ENCODE measurements at regions not wholly inside any gene's neighbourhood (a gene's known extent, or its start where the extent isn't known, plus 50 kb on each side); places are given as distances from the start of the nearest gene placed in this dataset.

DNA sequence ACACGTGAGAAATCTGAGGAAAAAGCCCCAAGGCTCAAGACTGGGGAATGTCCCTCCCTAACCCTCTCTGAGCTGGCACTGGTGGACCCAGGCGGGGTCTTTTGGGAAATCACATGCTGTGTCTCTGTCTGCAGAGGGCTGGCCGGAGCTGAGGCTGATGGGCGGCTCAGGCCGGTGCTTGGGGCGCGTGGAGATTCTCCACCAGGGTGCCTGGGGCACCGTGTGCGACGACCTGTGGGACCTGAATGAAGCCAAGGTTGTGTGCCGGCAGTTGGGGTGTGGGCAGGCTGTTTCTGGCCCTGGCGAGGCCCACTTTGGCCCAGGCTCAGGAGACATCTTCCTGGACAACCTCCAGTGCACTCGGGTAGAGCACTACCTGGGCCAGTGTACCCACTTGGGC, 65.7 kb downstream of the CUZD1 start:
- TF ChIP-seq BHLHE40 (IDR thresholded peaks at IDR 0.05; ENCODE audit: low read depth, low read length) (no peak), CTCF (conservative IDR thresholded peaks at IDR 0.05; ENCODE audit: low read depth, low read length) (no peak), POLR2A (IDR thresholded peaks at IDR 0.05; ENCODE audit: low read depth, low read length) (no peak), MAZ (IDR thresholded peaks at IDR 0.05; ENCODE audit: borderline replicate concordance, low read depth, low read length) (no peak), ELK1 (IDR thresholded peaks at IDR 0.05; ENCODE audit: borderline replicate concordance, low read depth, low read length) (no peak), RCOR1 (IDR thresholded peaks at IDR 0.05; ENCODE audit: insufficient replicate concordance, low read length) (no peak), RAD21 (IDR thresholded peaks at IDR 0.05; ENCODE audit: low read length) (no peak), SMC3 (IDR thresholded peaks at IDR 0.05; ENCODE audit: low read depth, low read length) (no peak)
- TF ChIP-seq, protein P1, sequence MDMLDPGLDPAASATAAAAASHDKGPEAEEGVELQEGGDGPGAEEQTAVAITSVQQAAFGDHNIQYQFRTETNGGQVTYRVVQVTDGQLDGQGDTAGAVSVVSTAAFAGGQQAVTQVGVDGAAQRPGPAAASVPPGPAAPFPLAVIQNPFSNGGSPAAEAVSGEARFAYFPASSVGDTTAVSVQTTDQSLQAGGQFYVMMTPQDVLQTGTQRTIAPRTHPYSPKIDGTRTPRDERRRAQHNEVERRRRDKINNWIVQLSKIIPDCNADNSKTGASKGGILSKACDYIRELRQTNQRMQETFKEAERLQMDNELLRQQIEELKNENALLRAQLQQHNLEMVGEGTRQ (IDR thresholded peaks at IDR 0.05; ENCODE audit: low read depth, low read length) = no peak
